ENCODE measurements at regions not wholly inside any gene's neighbourhood (a gene's known extent, or its start where the extent isn't known, plus 50 kb on each side); places are given as distances from the start of the nearest gene placed in this dataset.
A peak's percentile ranks its signal among the peaks of the same experiment; 100 is the strongest.
"Not testable (repeated sequence)": the region's sequence is repeated elsewhere in the genome, so short reads cannot be mapped to it uniquely, and the experiment has no call there.

DNA sequence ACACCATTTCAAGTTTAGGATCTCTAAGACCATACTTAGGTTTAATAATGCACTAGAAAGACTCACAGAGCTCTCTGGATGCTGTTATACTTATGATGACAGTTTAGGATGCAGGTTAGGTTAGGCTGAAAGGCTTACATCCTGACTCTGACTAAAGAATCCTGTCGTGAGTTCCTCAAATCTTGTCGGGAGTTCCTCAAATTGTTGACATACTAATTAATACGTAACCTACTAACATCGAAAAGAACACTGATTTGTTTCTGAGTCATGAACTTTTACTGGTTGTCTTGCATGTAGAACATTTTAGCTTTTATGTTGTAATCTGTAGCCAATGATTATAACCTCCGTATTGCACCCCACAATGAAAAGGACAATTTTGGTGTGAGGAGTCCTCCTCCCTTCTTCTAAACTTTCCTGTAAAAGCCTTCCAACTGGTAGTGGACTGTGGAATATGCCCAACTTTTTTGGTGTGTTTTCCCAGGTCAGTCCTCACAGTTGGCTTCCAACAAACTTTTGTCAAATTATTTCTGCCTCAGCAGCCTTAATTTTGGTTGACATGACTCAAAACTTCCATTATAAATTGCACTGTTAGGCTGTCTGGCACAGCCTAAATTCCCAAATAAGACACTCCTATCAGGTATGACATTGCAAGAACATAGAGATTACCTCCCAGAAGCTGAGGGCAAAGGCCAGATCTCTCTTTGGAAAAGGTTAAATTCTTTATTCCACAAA lies 107.9 kb upstream of the PALMD start:
- no peak for DNase-seq (ENCODE audit: low read depth, low spot score)

DNA sequence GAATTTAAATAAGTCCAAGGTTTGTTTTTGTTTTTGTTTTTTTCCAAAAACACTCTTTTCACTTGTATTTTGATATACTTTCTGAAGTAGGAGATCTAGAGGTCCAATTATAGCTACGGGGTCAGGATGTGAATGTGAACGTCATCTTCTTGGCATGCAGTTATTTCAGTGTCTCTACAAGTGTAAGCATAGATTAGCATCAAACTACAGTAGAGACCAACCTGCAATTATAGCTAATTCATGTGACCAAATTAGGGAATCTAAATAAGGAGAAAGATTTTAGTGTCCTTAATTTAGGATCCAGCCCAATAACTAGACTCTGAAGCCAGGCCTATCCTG lies 107.3 kb upstream of the PALMD start:
- DNase-seq (ENCODE audit: low read depth, low spot score), result no peak

DNA sequence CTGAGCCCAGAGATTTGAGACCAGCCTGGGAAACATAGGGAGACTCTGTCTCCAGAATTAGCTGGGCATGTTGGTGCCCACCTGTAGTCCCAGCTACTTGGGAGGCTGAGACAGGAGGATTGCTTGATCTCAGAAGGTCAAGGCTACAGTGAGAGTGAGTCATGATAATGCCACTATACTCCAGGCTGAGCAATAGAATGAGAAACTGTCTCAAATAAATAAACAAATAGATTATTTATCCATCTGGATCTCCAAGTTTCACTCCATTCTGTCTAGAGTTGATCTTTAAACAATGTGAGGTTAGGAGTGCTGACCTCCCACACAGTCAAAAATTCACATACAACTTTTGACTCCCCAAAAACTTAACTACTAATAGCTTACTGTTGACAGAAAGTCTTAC lies 106.8 kb upstream of the PALMD start:
- DNase-seq (ENCODE audit: low read depth, low spot score), result no peak

DNA sequence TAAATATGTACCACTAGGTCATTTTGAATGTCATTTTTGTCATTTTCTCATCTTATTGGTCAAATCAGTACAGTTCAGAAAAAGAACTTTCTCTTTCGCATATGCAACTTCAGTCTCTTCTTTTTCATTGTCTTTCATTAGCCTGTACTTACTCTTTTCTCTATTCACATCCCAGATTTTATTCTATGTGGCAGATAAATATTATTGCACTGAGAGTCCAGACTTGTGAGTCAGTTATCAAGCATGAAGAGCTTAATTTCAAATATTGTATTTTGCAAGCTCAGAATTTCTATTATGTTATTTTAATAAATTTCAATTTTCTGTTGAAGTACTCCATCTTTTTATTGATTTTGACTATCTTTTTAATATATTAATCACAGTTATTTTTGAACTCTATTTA lies 105.2 kb upstream of the PALMD start:
- DNase-seq (ENCODE audit: low read depth, low spot score), result no peak

DNA sequence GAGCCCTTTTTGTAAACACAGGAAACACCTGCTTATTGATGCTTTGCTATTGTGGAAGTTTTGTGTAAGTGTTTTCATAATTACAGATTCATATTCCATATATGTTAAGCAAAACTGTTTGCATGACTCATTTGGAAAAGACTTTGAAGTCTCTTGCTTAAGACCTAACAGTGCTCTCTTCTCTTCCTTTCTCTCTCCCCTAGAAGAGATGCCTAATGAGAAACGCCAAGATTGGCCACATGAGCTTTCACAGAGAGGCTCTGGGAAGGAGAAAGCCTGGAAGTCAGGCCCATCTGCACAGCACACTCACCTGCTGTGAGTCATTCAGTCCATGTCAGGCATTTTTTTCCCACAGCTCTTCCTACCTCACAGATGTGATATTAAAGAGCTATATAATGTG lies 101.6 kb upstream of the PALMD start:
- DNase-seq (ENCODE audit: low read depth, low spot score), result no peak

DNA sequence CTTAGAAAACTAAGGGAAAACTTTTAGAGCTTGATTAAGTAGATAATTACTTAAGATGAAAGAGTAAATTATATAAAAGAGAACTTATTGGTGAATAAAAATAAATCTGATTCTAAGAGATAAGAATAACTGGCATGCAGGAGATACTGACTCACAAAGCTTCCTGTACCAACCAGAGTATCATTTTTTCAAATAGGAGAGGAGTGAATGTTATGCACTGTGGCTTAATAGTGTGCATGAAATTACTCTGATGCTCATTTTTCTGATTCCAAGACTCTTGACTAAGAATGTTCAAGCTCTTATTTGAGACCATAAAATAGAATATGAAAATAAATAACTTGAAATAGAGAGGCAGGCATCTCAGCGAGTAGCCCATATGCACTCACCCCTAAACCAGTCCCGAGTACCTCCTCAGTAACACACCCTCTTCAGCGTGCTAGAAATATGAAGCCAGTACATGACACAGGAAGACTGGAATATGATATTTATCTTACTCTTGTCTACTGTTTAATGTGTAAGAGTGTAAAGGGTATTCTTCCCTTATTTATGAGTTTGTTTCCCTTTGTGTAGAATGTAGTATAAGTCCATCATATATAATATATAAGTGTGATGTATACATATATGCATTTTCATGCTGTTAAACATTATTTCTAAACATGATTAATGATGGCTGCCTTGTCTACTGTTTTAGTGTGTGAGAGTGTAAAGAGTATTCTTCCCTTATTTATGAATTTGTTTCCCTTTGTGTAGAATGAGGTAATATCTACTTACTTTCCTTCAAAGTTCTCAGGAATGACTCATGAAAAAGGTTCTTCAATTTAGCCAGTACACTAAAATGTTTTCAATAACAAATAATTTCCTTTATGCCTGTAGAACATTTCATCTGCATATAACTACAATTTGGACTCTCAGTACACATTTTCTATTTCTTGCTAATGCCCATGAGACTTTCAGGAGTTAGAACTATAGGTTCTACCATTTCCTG lies 99.2 kb upstream of the PALMD start:
- no peak for DNase-seq (ENCODE audit: low read depth, low spot score)

DNA sequence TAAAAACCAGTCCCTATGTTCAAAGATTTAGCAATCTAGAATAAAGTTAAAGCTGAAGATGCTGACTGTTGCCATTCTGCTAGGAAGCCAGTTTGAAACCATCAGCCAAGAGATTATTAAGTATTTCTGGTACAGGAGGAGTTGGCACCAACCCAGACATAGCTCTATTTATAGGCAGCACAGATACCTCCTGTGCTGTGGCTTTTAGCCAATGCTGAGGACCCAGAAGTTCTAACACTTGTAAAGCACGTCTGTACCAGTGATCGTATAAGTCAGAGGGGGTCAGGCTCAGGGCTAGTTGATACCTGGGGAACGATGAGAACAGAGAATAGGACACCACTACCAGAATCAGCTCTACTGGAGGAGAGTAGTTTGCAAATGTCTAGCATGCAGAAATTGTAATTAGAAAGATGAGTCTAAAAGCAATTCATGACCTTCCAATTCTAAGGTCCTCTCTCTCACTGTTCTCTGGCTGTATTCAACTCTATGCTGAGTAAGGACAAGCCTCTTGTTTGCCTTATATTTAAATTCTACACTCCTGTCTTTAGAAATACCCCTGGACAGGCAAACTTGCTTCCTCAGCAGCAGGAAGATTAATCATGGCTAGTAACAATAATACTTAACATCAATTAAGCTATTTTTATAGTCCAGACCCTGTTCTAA lies 96.8 kb upstream of the PALMD start:
- DNase-seq (ENCODE audit: low read depth, low spot score), result peak; percentile 62

DNA sequence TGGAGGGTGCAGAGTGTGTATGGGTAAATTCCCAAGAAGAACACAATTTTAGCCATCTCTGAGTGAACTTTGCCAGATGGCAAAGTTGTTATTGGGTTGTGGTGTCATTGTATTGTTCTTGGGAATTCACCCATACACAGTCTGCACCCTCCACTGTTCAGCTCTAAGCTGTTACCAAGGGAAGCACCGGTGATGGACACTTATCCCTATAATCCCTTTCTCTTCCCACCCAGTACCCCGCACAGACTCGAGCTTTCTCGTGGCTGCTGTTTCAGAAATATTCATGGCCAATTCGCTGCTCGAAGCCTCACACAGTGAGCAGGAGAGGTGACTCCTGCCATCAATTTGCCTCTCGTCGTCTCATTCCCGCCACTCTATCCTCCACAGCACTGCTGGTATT lies 95.7 kb upstream of the PALMD start:
- no peak for DNase-seq (ENCODE audit: low read depth, low spot score)

DNA sequence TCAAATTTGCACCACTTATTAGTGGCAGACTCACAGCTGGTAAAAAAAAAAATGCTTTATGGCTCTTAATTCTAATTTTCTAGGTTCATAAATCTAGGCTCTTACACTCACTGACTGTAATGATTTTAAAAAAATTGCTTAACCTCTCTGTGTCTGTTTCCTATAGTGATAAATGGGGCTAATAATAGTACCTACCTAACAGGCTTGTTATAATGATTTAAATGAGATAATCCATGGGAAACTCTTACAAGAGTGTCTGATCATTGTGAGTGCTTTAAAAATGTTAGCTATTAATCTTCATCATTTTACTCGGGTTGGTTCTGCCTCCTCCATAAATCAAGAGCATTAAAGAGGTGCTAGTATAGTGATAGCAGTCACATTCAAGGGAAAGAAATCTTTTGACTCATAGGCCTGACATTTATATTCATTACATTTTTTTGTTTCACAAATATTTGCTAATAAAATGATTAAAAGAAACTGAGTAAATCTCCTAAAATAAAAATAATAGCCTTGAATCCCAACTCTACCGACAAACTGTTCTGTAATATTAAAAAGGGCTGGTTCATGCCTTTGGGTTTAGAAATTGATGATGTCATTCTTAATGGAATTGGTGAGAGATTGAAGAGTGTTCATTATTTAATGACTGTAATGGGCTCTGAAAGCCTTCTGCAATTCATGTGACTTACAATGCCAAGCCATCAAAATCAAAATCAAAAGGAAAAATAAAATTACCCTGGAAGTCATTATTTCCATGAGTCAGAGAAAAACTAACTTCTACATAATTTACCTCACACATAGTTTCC lies 93.9 kb upstream of the PALMD start:
- DNase-seq (ENCODE audit: low read depth, low spot score), result no peak

DNA sequence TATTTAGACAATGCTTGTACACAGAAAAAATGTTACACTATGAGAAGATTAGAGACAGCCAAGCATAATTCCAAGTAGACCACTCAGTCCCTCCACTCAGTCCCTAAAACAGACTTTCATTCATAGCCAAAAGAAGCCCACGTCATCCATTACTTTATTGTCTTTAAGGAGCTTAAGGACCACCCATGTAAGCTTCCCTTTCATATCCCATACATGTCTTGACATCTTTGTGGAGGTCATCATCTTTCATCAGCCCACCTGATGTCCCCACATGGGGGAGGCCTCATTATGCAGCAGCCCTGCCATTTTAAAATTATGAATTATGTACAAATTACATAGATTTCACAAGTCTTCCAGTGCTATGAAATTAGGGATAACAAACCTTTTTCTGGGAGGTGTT lies 92.6 kb upstream of the PALMD start:
- DNase-seq (ENCODE audit: low read depth, low spot score), result no peak

DNA sequence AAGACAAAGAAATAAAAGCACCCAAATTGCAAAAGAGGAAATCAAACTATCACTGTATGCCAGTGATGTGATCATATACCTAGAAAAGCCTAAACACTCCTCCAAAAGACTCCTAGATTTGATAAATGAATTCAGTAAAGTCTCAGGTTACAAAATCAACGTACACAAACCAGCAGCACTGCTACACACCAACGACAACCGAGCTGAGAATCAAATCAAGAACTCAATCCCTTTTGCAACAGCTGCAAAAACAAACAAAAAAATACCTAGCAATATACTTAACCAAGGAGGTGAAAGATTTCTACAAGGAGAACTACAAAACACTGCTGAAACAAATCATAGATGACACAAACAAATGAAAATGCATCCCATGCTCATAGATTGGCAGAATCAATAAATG lies 92.1 kb upstream of the PALMD start:
- not testable (repeated sequence) for DNase-seq (ENCODE audit: low read depth, low spot score)

DNA sequence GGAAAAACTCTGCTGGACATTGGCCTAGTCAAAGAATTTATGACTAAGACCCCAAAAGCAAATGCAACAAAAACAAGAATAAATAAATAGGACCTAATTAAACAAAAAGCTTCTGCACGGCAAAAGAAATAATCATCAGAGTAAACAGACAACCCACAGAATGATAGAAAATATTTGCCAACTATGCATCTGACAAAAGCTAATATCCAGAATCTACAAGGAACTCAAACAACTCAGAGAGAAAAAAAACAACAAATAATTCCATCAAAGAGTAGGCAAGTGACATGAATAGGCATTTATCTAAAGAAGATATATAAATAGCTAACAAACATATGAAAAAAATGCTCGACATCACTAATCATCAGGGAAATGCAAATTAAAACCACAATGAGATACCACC lies 91.2 kb upstream of the PALMD start:
- no peak for DNase-seq (ENCODE audit: low read depth, low spot score)

DNA sequence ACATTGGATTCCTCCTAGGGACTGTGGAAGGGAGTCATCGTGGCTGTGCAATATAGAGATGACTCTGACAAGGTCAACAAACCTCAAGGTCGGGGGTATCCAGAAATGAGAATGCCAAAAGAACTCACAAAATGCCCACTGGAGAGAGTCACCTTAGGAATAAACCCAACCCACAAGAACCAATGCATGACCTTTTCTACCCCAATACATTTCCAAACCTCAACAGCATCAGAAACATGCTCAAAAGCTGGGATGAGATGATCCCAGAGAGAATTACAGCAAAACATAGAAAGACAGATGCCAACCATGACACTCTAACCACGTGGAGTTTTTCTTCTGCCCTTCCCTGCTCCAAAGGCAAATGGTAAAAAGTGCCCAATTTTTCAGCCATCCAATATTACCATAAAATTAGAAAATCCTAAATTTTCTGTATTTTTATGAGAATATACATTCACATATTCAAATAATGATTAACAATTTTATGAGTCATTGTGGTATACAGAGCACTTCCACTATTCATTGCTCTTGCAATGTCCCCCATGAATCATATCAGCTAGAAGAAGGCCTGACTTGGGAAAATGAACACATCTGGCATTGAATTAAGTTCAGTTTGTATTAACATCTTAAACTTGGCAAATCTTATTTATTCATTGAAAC lies 88.2 kb upstream of the PALMD start:
- peak; percentile 26 for DNase-seq (ENCODE audit: low read depth, low spot score)

DNA sequence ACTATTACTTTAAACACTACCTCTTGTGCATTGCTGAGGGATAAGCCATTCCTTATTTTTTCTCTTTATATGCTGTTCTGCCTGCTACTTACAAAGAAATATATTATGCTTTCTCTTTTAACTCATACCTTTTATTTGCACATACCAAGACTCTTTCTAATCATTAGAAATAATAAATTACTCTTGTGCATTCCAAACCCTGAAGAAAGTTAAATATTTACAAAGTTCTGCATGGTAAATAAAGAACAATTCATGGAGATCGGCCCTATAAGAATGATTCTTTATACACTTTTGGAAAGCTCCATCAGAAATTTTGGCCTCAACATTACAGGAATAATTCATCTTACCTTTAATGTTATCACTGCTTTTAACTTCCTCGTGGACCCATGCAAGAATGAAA lies 86.7 kb upstream of the PALMD start:
- DNase-seq (ENCODE audit: low read depth, low spot score), result no peak

DNA sequence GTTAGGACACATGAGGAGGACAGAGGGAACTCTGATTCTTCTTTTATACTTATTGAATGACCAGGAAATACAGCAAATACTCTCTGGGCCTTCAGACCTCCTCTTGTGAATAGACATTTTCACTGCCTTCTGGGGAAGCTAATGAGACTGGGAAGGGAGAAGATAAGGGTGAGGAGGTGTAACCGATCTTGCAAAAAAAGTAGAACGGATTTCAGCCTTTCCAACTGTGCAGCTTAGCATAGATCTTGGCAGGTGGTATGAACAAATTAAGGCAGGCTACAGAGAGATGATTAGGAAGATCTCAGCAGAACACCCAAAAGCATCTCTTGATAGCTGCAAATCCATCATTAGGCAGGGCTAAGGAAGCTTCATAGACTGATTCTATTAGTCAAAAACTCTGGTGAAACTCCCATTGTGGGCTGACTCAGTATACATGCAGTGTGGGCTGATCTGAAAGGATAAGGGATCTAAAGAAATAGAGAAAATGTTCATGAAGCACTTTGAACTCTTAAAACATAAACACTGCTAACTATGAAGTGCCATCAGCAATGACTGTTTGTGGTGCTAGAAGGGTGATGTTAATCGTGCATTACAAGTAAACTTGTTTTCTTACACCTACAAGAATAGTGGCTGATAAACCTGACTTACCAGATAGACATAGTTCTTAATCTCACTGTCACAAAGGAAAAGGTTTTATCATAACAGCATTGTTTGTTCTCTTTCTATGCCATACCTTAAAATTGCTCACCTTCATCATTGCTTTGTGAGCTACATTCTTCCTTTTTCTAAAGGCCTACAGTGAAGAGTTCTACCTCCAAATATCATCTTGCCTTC lies 85.5 kb upstream of the PALMD start:
- DNase-seq (ENCODE audit: low read depth, low spot score), result no peak

DNA sequence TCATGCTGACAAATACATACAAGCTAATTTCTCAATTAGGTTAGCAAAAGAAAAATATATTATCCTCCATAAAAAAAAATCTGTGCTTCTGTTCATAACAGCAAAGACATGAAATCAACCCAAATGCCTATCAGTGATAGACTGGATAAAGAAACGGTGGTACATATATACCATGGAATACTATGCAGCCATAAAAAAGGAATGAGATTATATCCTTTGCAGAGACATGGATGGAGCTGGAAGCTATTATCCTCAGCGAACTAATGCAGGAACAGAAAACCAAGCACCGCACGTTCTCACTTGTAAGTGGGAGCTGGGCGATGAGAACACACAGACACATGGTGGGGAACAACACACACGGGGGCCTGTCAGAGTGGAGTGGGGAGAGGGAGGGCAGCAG lies 84.0 kb upstream of the PALMD start:
- DNase-seq (ENCODE audit: low read depth, low spot score), result no peak

DNA sequence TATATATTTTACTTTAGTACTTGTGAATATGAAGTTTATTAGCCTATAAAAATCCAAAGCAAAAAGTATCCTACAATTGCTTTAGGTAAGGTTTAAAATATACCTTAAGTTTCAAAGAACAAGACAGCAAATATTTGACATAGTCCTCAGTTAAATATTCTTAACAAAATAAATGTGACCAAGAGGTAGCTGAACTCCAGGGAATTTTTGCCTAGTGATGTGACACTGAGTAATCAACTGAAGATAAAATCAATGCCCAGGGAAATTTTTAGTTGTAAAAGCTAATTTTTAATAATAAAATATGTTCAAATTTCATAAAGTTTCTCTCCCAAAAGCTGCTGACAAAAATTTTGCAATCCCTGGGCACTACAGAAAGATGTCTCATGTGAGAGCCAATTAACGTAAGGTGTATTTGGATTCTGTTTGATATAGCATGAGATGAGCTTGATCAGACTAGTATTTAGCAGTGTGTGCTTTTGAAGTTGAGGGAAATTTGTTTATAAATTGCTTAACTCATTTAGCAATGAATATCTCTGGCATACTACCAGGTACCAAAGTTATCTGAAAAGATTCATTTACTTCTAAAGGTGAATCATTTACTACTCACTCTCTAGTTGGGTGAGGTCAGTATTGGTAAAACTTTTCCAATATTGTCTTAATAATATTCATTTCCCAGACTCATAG lies 80.2 kb upstream of the PALMD start:
- no peak for DNase-seq (ENCODE audit: low read depth, low spot score)

DNA sequence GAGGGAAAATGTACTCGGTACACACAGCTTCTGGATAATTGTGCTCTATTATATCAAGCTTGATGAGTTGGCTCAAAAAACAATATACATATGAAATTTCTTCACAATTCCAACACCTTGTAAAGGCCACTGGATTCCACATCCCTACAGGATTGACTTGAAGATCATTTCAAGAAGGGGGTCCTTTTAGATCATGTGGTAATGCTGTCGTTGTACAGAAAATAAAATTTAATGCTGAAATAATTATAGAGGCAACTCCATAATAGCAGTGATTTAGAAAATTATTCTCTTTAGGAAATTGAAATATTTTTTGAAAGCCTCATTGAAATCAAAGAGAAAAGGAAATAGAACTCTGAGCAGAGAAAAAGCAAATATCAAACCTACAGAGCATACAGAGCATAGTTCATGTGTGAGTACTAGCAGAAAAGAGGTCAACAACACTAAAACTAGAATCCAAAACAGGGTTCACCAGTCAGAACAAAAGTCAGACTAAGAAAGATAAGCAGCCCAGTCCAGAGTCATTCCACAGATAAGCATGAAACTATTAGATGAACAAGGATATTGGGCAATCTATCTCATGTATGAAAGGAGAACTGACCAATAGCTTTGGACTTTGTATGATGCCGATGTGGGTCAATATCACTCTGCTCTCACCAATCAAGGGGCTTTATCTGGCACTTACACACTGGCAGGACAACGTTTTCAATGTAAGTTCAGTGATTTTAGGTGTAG lies 79.5 kb upstream of the PALMD start:
- DNase-seq (ENCODE audit: low read depth, low spot score), result no peak

DNA sequence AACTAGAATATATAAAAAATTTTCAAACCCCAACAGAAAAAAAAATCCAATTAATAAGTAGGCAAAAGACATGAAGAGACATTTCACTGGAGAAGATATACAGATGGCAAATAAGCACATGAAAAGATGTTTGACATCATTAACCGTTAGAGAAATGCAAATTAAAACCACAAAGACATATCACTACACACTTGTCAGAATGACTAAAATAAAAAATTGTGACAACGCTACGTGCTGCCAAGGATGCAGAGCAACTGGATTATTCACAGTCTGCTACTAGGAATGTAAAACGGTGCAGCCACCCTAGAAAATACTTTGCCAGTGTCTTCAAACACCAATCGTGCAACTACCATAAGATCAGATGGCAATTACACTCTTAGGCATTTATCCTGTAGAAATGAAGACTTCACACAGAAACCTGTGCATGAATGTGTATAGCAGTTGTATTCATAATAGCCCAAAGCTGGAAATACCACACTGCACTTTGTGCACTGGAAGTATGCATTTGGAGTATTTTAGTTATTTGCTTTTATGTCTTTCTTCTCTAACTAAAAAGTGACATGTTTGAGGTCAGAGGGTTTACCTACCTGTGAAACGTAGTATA lies 75.3 kb upstream of the PALMD start:
- DNase-seq (ENCODE audit: low read depth, low spot score), result peak; percentile 48
